Karpas-422 (cell line): ENCODE measurements at regions not wholly inside any gene's neighbourhood (a gene's known extent, or its start where the extent isn't known, plus 50 kb on each side); places are given as distances from the start of the nearest gene placed in this dataset.
"Not testable (repeated sequence)": the region's sequence is repeated elsewhere in the genome, so short reads cannot be mapped to it uniquely, and the experiment has no call there.

Source experiments
- DNase-seq: peaks from one replicate; pipeline ENCODE4 v3.0.0-alpha.2; 2015
- H2AFZ ChIP-seq: fragments of 200-600 bp; sonication (generic); 2 replicates; pipeline ENCODE4 v1.6.1; 2014; ENCODE audit warnings: antibody characterized with exemption, low read length, mixed read lengths
- H3K27ac ChIP-seq: fragments of 200-600 bp; sonication (generic); 2 replicates; pipeline ENCODE4 v1.5.1; 2014; ENCODE audit warnings: mild to moderate bottlenecking, low read length, moderate library complexity
- H3K27me3 ChIP-seq: fragments of 200-600 bp; sonication (generic); 2 replicates; pipeline ENCODE4 v1.6.1; 2014; ENCODE audit warnings: low read length, mixed read lengths
- H3K36me3 ChIP-seq: fragments of 200-600 bp; sonication (generic); 2 replicates; pipeline ENCODE4 v1.6.1; 2014; ENCODE audit warnings: low read length, mixed read lengths; ENCODE audit not compliant: insufficient read depth
- H3K4me1 ChIP-seq: fragments of 200-600 bp; sonication (generic); 2 replicates; pipeline ENCODE4 v1.6.1; 2014; ENCODE audit warnings: mild to moderate bottlenecking, low read length, mixed read lengths
- H3K4me2 ChIP-seq: fragments of 200-600 bp; sonication (generic); 2 replicates; pipeline ENCODE4 v1.6.1; 2014; ENCODE audit warnings: low read length, low read depth, mild to moderate bottlenecking; ENCODE audit not compliant: poor library complexity, severe bottlenecking
- H3K4me3 ChIP-seq: fragments of 200-600 bp; sonication (generic); 2 replicates; pipeline ENCODE4 v1.5.1; 2014; ENCODE audit warnings: mild to moderate bottlenecking, antibody characterized with exemption, low read length, mixed read lengths
- H3K79me2 ChIP-seq: fragments of 200-600 bp; sonication (generic); 2 replicates; pipeline ENCODE4 v1.6.1; 2014; ENCODE audit warnings: mild to moderate bottlenecking, low read length, mixed read lengths
- H3K9ac ChIP-seq: fragments of 200-600 bp; sonication (generic); 2 replicates; pipeline ENCODE4 v1.6.0; 2014; ENCODE audit warnings: low read length
- H3K9me2 ChIP-seq: fragments of 200-600 bp; sonication (generic), shearing (Covaris generic); replicated peaks from 2 replicates; pipeline ENCODE4 v1.6.0; 2014; ENCODE audit warnings: mild to moderate bottlenecking, low read length, moderate library complexity; ENCODE audit not compliant: insufficient read depth
- H3K9me3 ChIP-seq: fragments of 300-700, 200-600 bp; sonication (generic); 2 replicates; pipeline ENCODE4 v1.6.1; 2014; ENCODE audit warnings: low read length, mixed read lengths
- H4K20me1 ChIP-seq: fragments of 200-600 bp; sonication (generic); 2 replicates; pipeline ENCODE4 v1.6.1; 2014; ENCODE audit warnings: mild to moderate bottlenecking, antibody characterized with exemption, low read length, low read depth; ENCODE audit not compliant: insufficient read depth

DNA sequence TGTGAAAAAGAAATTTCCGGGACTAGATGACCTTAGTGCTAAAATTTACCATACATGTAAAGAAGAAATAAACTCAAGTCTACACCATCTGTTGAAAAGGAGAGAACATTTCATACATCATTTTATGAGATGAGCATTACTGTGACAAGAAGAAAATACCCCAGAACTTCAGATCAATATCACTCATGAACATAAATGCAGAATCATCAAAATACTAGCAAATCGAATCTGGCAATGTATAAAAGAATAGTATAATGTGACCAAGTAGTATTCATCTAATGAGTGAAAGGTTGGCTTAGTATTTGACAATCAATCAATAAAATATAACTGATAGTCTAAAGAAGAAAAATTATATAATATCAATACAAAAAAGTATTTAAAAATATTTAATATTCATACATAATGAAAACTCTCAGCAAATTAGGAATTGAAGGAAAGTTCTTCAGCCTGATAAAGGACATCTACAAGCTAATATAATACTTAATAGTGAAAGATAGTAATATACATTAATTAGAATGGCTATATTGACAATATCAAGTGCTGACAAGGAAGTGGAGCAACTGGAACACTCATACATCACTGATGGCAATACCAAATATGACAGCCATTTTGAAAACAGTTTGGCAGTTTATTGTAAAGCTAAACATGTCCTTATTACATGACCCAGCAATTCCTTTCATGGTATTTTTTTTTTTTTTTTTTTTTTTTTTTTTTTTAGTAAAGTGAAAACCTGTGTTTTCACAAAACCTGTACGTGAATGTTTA lies 231.4 kb upstream of the ZEB2 start:
- H3K9ac ChIP-seq: no peak overlapping the region
- no peaks in the 10 kb centered on the region for H3K79me2 ChIP-seq
- H2AFZ ChIP-seq: no peak overlapping the region
- peaks cover 5% of the 10 kb centered on the region; the same call in 1 of the 2 replicates for H3K36me3 ChIP-seq
- no peak overlapping the region for H3K4me2 ChIP-seq
- peaks cover 14% of the 10 kb centered on the region for H3K9me3 ChIP-seq
- H3K4me1 ChIP-seq: peaks cover 3% of the 10 kb centered on the region
- H3K27me3 ChIP-seq: no peaks in the 10 kb centered on the region
- no peak overlapping the region for H3K4me3 ChIP-seq
- H3K9me2 ChIP-seq: no peaks in the 10 kb centered on the region
- H3K27ac ChIP-seq: no peak overlapping the region
- no peaks in the 10 kb centered on the region for H4K20me1 ChIP-seq
- DNase-seq: no peak

DNA sequence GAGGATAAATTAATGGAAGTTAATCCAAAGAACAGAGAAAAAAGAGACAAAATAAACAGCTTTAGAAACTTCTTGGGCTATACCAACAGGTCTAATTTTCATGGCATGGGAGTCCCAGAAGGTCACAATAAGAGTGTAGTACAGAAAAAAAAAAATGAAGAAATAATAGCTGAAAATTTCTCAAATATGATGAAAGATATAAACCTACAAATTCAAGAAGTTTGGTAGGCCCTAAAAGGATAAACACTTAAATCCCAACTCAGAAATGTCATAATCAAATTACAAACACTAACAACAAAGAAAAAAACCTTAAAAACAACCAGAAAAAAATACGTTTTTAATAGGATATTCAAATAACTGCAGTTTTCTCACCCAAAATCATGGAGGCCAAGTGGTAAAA lies 229.3 kb upstream of the ZEB2 start:
- Histone ChIP-seq H3K79me2 (no peaks in the 10 kb centered on the region), H3K9me3 (peaks cover 14% of the 10 kb centered on the region), H3K4me1 (no peaks in the 10 kb centered on the region; the same call in 1 of the 2 replicates), H3K9me2 (no peaks in the 10 kb centered on the region), H4K20me1 (no peaks in the 10 kb centered on the region), H3K4me2 (no peak overlapping the region), H3K4me3 (no peak overlapping the region), H2AFZ (no peak overlapping the region), H3K27me3 (no peaks in the 10 kb centered on the region), H3K27ac (no peak overlapping the region), H3K9ac (no peak overlapping the region), H3K36me3 (peaks cover 5% of the 10 kb centered on the region; the same call in 1 of the 2 replicates)
- no peak for DNase-seq

DNA sequence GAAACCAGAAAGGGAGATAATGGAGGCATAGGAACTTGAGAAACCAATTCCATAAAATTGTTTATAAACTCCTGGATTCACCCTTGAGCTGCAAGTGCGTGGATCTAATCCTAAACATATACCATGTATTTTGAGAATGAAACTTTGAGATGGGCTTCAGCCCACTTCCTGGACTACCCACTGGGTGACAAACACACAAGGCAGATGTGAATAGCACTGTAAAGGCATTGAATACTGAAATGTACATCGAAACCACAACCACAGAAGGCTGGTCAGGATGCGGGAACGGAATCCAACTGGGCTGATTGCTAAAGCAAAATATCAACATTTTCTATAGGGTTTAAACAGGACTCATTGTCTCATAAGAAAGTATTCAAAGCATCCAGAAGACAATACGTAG lies 228.5 kb upstream of the ZEB2 start:
- H3K79me2 ChIP-seq: no peaks in the 10 kb centered on the region
- no peaks in the 10 kb centered on the region for H3K9me2 ChIP-seq
- peaks cover 14% of the 10 kb centered on the region for H3K9me3 ChIP-seq
- H4K20me1 ChIP-seq: no peaks in the 10 kb centered on the region
- H3K4me1 ChIP-seq: no peaks in the 10 kb centered on the region; the same call in 1 of the 2 replicates
- H3K4me3 ChIP-seq: no peak overlapping the region
- H3K9ac ChIP-seq: no peak overlapping the region
- no peak for DNase-seq
- peaks cover 5% of the 10 kb centered on the region; the same call in 1 of the 2 replicates for H3K36me3 ChIP-seq
- no peak overlapping the region for H3K27ac ChIP-seq
- H3K4me2 ChIP-seq: no peak overlapping the region
- no peaks in the 10 kb centered on the region for H3K27me3 ChIP-seq
- no peak overlapping the region for H2AFZ ChIP-seq

DNA sequence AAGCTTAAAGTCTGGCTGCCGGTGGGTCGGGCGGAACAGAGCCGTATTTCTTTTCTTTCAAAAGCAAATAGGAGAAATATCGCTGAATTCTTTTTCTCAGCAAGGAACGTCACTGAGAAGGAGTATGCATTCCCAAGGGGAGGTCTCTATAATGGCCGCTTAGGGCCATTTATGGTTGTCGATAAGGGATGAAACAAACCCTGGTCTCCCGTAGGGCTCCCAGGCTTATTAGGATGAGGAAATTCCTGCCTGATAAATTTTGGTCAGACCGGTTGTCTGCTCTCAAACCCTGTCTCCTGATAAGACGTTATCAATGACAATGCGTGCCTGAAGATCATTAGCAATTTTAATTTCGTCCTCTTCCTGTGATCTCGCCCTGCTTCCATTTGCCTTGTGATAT lies 227.7 kb upstream of the ZEB2 start:
- Histone ChIP-seq H3K27me3 (no peaks in the 10 kb centered on the region), H3K9ac (no peak overlapping the region), H3K4me1 (0 out of 2 replicates have a peak, but pooled peaks cover 2% of the 10 kb centered on the region), H2AFZ (no peak overlapping the region), H3K9me3 (peaks cover 14% of the 10 kb centered on the region), H3K27ac (no peak overlapping the region), H4K20me1 (no peaks in the 10 kb centered on the region), H3K9me2 (no peaks in the 10 kb centered on the region), H3K4me3 (no peak overlapping the region), H3K79me2 (no peaks in the 10 kb centered on the region), H3K36me3 (peaks cover 5% of the 10 kb centered on the region; the same call in 1 of the 2 replicates), H3K4me2 (no peak overlapping the region)
- no peak for DNase-seq

DNA sequence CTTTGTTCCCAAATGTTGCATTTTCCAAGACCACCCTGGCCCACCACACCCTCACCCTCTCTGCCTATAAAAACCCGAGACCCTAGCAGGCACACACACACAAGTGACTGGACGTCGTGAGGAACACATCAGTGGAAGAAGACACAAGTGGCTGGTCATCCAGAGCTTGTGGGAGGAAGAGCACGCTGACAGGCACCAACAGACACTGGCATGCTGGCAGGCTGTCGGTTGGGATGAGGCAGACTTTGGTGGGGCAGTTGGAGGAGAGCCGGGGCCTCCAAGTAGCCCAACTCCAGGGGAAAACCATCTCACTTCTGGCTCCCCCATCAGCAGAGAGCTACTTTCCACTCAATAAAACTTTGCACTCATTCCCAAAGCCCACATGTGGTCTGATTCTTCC lies 225.5 kb upstream of the ZEB2 start:
- H3K9me2 ChIP-seq: no peaks in the 10 kb centered on the region
- no peaks in the 10 kb centered on the region for H4K20me1 ChIP-seq
- DNase-seq: no peak
- peaks cover 5% of the 10 kb centered on the region; the same call in 1 of the 2 replicates for H3K36me3 ChIP-seq
- no peak overlapping the region for H3K4me3 ChIP-seq
- H3K27me3 ChIP-seq: no peaks in the 10 kb centered on the region
- H3K27ac ChIP-seq: no peak overlapping the region
- H2AFZ ChIP-seq: no peak overlapping the region
- 0 out of 2 replicates have a peak, but pooled peaks cover 2% of the 10 kb centered on the region for H3K4me1 ChIP-seq
- no peak overlapping the region for H3K9ac ChIP-seq
- H3K9me3 ChIP-seq: peaks cover 14% of the 10 kb centered on the region
- no peak overlapping the region for H3K4me2 ChIP-seq
- H3K79me2 ChIP-seq: no peaks in the 10 kb centered on the region

DNA sequence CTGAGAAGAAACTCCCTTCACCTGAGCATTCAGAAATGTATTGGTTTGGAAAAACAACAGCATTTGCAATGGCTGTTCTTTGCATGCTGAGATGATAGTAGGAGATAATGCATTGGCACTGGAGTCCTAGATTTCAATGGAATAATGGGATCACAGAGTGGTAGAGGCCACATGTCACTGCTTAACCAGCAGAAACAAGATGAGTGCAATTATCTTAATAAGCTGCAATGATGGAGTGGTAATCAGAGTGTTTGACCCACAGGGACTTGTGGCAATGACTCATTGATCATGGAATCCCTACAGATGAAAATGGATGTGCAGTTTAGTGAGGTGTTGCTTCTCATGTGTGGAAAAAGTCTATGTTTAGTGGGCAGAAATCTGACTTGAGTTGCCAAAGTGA lies 218.8 kb upstream of the ZEB2 start:
- Histone ChIP-seq H3K36me3 (no peaks in the 10 kb centered on the region), H3K9ac (no peak overlapping the region), H3K4me1 (0 out of 2 replicates have a peak, but pooled peaks cover 2% of the 10 kb centered on the region), H3K4me2 (no peak overlapping the region), H3K9me3 (peaks cover 7% of the 10 kb centered on the region; the same call in 1 of the 2 replicates), H3K4me3 (no peak overlapping the region), H3K27ac (no peak overlapping the region), H3K9me2 (no peaks in the 10 kb centered on the region), H2AFZ (no peak overlapping the region), H4K20me1 (no peaks in the 10 kb centered on the region), H3K79me2 (no peaks in the 10 kb centered on the region), H3K27me3 (no peaks in the 10 kb centered on the region)
- DNase-seq: no peak

DNA sequence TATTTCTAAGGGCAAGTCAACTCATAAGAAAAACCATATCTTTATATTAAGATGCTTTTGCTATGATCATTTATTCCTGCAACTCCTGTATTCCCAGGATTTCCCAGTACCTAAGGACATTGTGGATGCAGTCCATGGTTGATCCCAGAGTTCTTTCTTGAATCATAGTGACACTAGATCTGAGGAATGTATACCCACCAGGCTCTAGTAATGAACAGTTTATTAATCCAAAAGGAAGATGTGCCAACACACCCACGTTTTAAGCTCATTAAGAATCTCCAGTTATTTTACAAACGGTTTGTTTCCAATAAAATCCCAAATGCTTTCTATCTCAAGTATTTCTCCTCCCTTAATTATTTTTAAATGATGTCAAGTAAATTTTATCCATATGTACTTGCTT lies 210.8 kb upstream of the ZEB2 start:
- Histone ChIP-seq H3K4me1 (peaks cover 9% of the 10 kb centered on the region; the same call in 1 of the 2 replicates), H3K9me2 (no peaks in the 10 kb centered on the region), H3K79me2 (no peaks in the 10 kb centered on the region), H3K36me3 (no peaks in the 10 kb centered on the region), H4K20me1 (no peaks in the 10 kb centered on the region), H3K27ac (no peak overlapping the region), H3K4me3 (no peak overlapping the region), H2AFZ (no peak overlapping the region), H3K27me3 (no peaks in the 10 kb centered on the region), H3K4me2 (no peak overlapping the region), H3K9me3 (peaks cover 7% of the 10 kb centered on the region; the same call in 1 of the 2 replicates), H3K9ac (no peak overlapping the region)
- no peak for DNase-seq

DNA sequence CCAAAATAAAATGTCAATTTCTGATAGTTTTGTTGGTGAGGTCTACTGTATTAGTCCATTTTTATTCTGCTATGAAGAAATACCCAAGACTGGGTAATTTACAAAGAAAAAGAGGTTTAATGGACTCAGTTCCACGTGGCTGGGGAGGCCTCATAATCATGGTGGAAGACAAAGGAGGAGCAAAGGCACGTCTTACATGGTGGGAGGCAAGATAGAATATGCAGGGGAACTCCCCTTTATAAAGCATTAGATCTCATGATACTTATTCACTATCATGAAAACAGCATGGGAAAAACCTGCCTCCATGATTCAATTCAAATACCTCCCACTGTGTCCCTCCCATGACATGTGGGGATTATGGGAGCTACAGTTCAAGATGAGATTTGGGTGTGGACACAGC lies 204.5 kb upstream of the ZEB2 start:
- not testable (repeated sequence) for H2AFZ ChIP-seq, H3K4me2 ChIP-seq, H4K20me1 ChIP-seq, H3K9me3 ChIP-seq, H3K36me3 ChIP-seq, H3K9me2 ChIP-seq, H3K4me1 ChIP-seq, H3K79me2 ChIP-seq, DNase-seq, H3K9ac ChIP-seq, H3K27ac ChIP-seq, H3K27me3 ChIP-seq, H3K4me3 ChIP-seq
